IMR-90 (cell line): ENCODE measurements at regions not wholly inside any gene's neighbourhood (a gene's known extent, or its start where the extent isn't known, plus 50 kb on each side); places are given as distances from the start of the nearest gene placed in this dataset.

Experiments used
- BHLHE40 ChIP-seq: fragments of 150-350 bp; IDR thresholded peaks from 2 replicates; pipeline ENCODE4 v1.6.1; 2016; ENCODE audit warnings: mild to moderate bottlenecking, low read depth, low read length
- CEBPB ChIP-seq: IDR thresholded peaks from 2 replicates; pipeline ENCODE4 v1.6.1; 2012; ENCODE audit warnings: low read depth, low read length, improper control_type of control experiment
- CHD1 ChIP-seq: IDR thresholded peaks from 2 replicates; pipeline ENCODE4 v1.6.1; 2012; ENCODE audit warnings: low read depth, low read length, improper control_type of control experiment
- MAFK ChIP-seq: IDR thresholded peaks from 2 replicates; pipeline ENCODE4 v1.6.1; 2012; ENCODE audit warnings: low read depth, low read length, improper control_type of control experiment
- MAZ ChIP-seq: IDR thresholded peaks from 2 replicates; pipeline ENCODE4 v1.6.1; 2012; ENCODE audit warnings: low read depth, mild to moderate bottlenecking, low read length, improper control_type of control experiment, moderate library complexity, borderline replicate concordance
- MXI1 ChIP-seq: IDR thresholded peaks from 2 replicates; pipeline ENCODE4 v1.6.1; 2012; ENCODE audit warnings: low read depth, mild to moderate bottlenecking, low read length, moderate library complexity, borderline replicate concordance
- NFE2L2 ChIP-seq: fragments of 150-350 bp; IDR thresholded peaks from 2 replicates; pipeline ENCODE4 v1.6.1; 2016; ENCODE audit warnings: low read depth, mild to moderate bottlenecking, low read length
- POLR2A ChIP-seq: IDR thresholded peaks from 2 replicates; pipeline ENCODE4 v1.6.1; 2012; ENCODE audit warnings: mild to moderate bottlenecking, low read depth, low read length
- RAD21 ChIP-seq: IDR thresholded peaks from 2 replicates; pipeline ENCODE4 v1.6.1; 2012; ENCODE audit warnings: low read length, improper control_type of control experiment
- RCOR1 ChIP-seq: IDR thresholded peaks from 2 replicates; pipeline ENCODE4 v1.6.1; 2012; ENCODE audit warnings: mild to moderate bottlenecking, low read length, improper control_type of control experiment; ENCODE audit not compliant: insufficient replicate concordance
- RFX5 ChIP-seq: IDR thresholded peaks from 2 replicates; pipeline ENCODE4 v1.8.0; 2012; ENCODE audit warnings: low read depth, mild to moderate bottlenecking, low read length, moderate library complexity
- SMC3 ChIP-seq: fragments of 150-350 bp; IDR thresholded peaks from 2 replicates; pipeline ENCODE4 v1.6.1; 2016; ENCODE audit warnings: low read depth, mild to moderate bottlenecking, antibody characterized with exemption, low read length, moderate library complexity
- TF ChIP-seq, protein P1 (sequence below): conservative IDR thresholded peaks from 2 replicates; pipeline ENCODE4 v1.5.1; 2012; ENCODE audit warnings: mild to moderate bottlenecking, low read depth, low read length, improper control_type of control experiment
- TF ChIP-seq, protein P2 (sequence below): fragments of 150-350 bp; IDR thresholded peaks from 2 replicates; pipeline ENCODE4 v1.6.1; 2017; ENCODE audit warnings: mild to moderate bottlenecking, antibody characterized with exemption, low read length, low read depth

DNA sequence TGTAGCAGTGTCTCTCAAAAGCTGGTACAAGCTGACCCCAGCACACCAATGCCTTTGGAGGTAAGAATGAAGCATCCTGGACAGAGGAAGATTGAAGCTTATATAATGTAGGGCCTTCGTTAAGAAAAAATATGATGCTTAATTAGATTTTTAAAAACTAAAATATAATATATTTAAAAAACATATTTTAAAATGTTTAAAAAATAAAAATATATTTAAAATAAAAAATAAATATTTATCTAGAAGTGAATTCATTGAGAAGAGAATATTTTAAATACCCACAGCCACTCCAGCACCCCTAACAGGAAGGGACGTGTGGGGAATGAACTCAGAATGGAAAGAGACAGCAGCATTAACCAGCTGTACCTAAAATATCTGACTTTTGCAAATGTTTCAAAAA, 65.1 kb upstream of the DDX53 start:
- TF ChIP-seq, protein P1, sequence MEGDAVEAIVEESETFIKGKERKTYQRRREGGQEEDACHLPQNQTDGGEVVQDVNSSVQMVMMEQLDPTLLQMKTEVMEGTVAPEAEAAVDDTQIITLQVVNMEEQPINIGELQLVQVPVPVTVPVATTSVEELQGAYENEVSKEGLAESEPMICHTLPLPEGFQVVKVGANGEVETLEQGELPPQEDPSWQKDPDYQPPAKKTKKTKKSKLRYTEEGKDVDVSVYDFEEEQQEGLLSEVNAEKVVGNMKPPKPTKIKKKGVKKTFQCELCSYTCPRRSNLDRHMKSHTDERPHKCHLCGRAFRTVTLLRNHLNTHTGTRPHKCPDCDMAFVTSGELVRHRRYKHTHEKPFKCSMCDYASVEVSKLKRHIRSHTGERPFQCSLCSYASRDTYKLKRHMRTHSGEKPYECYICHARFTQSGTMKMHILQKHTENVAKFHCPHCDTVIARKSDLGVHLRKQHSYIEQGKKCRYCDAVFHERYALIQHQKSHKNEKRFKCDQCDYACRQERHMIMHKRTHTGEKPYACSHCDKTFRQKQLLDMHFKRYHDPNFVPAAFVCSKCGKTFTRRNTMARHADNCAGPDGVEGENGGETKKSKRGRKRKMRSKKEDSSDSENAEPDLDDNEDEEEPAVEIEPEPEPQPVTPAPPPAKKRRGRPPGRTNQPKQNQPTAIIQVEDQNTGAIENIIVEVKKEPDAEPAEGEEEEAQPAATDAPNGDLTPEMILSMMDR = no peak
- TF ChIP-seq POLR2A (no peak), CHD1 (no peak), RFX5 (no peak), SMC3 (no peak), MAZ (no peak), RAD21 (no peak), BHLHE40 (no peak), MXI1 (no peak), MAFK (no peak), CEBPB (no peak), NFE2L2 (no peak), RCOR1 (no peak)
- TF ChIP-seq, protein P2, sequence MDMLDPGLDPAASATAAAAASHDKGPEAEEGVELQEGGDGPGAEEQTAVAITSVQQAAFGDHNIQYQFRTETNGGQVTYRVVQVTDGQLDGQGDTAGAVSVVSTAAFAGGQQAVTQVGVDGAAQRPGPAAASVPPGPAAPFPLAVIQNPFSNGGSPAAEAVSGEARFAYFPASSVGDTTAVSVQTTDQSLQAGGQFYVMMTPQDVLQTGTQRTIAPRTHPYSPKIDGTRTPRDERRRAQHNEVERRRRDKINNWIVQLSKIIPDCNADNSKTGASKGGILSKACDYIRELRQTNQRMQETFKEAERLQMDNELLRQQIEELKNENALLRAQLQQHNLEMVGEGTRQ = no peak
